Fibroblast of lung (primary cell): ENCODE measurements at regions not wholly inside any gene's neighbourhood (a gene's known extent, or its start where the extent isn't known, plus 50 kb on each side); places are given as distances from the start of the nearest gene placed in this dataset.
A peak's percentile ranks its signal among the peaks of the same experiment; 100 is the strongest.

Experiments used
- DNase-seq, 2 donors: peaks; one replicate each; pipeline versions ENCODE4 v3.0.0 to v3.0.0-alpha.2; 2010; ENCODE audit warnings: low read depth in 2 of 2
- H2AFZ ChIP-seq: 2 replicates; pipeline ENCODE4 v1.5.1; 2012; ENCODE audit warnings: low read length, control low read depth, inconsistent platforms
- H3K27ac ChIP-seq: 2 replicates; pipeline ENCODE4 v1.5.1; 2011; ENCODE audit warnings: low read length, control low read depth; ENCODE audit not compliant: insufficient read depth
- H3K27me3 ChIP-seq: 2 replicates; pipeline ENCODE4 v1.5.1; 2011; ENCODE audit warnings: mild to moderate bottlenecking, low read length; ENCODE audit not compliant: control insufficient read depth, insufficient read depth
- H3K36me3 ChIP-seq: 2 replicates; pipeline ENCODE4 v1.5.1; 2011; ENCODE audit warnings: low read length; ENCODE audit not compliant: control insufficient read depth, insufficient read depth
- H3K4me1 ChIP-seq: 2 replicates; pipeline ENCODE4 v1.5.1; 2011; ENCODE audit warnings: low read length; ENCODE audit not compliant: control insufficient read depth, insufficient read depth; ENCODE audit errors: extremely low read depth
- H3K4me2 ChIP-seq: 2 replicates; pipeline ENCODE4 v1.5.1; 2011; ENCODE audit warnings: low read length, control low read depth; ENCODE audit not compliant: insufficient read depth; ENCODE audit errors: extremely low read depth
- H3K4me3 ChIP-seq, 4 experiments: fragments of 200-600 bp in 1 of 4; sonication (generic) in 1 of 4; replicated peaks in 1 of 4; 2 replicates each; pipeline ENCODE4 v1.5.1; 2011 to 2016; ENCODE audit warnings: low read length in 4 of 4, low read depth in 3 of 4, mild to moderate bottlenecking in 3 of 4, control low read depth in 2 of 4, inconsistent platforms in 1 of 4, mixed read lengths in 1 of 4; ENCODE audit not compliant: insufficient read depth in 1 of 4; ENCODE audit errors: control extremely low read depth in 1 of 4
- H3K79me2 ChIP-seq: 2 replicates; pipeline ENCODE4 v1.5.1; 2012; ENCODE audit warnings: mild to moderate bottlenecking, low read length, inconsistent platforms; ENCODE audit not compliant: control insufficient read depth, insufficient read depth
- H3K9ac ChIP-seq: 2 replicates; pipeline ENCODE4 v1.5.1; 2011; ENCODE audit warnings: mild to moderate bottlenecking, low read length, control low read depth; ENCODE audit not compliant: insufficient read depth
- H3K9me3 ChIP-seq: 2 replicates; pipeline ENCODE4 v1.5.1; 2012; ENCODE audit warnings: low read depth, low read length; ENCODE audit not compliant: control insufficient read depth, insufficient read depth
- H4K20me1 ChIP-seq: 2 replicates; pipeline ENCODE4 v1.5.1; 2011; ENCODE audit warnings: low read length; ENCODE audit not compliant: control insufficient read depth, insufficient read depth; ENCODE audit errors: extremely low read depth
- EZH2 ChIP-seq: IDR thresholded peaks from 2 replicates; pipeline ENCODE4 v1.5.1; 2012; ENCODE audit warnings: low read length, control low read depth, mild to moderate bottlenecking; ENCODE audit errors: missing control alignments
- TF ChIP-seq, protein P1 (sequence below), 2 donors: IDR thresholded peaks in 1 of 2; conservative IDR thresholded peaks in 1 of 2; 1 replicate in 1 of 2; 2 replicates in 1 of 2; pipeline ENCODE4 v1.5.1; 2011 to 2012; ENCODE audit warnings: low read length in 2 of 2, control low read depth in 1 of 2, inconsistent platforms in 1 of 2, low read depth in 1 of 2, mild to moderate bottlenecking in 1 of 2

DNA sequence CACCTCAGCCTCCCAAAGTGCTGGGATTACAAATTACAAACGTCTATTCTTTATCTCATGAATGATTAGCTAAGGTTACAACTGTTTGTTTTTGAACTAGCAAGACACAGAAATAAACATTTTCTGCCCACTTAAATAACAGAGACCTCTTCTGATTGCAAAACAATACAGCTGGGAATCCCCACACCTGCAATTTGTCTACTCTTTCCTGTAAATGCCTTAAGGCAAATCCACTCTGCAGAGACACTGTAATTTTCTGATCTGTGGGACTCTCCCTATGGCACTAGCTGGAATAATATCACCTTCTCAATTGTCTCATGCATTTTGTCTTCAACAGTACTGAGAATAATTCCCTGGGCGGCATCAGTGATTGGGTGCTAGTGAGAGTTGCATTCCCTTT is 149.3 kb upstream of the FAM3C start:
- H3K9ac ChIP-seq = no peak overlapping the region
- no peak overlapping the region for H3K4me3 ChIP-seq
- no peaks in the 10 kb centered on the region for H3K9me3 ChIP-seq
- no peaks in the 10 kb centered on the region for H3K27me3 ChIP-seq
- TF ChIP-seq EZH2 = no peak
- TF ChIP-seq, protein P1, sequence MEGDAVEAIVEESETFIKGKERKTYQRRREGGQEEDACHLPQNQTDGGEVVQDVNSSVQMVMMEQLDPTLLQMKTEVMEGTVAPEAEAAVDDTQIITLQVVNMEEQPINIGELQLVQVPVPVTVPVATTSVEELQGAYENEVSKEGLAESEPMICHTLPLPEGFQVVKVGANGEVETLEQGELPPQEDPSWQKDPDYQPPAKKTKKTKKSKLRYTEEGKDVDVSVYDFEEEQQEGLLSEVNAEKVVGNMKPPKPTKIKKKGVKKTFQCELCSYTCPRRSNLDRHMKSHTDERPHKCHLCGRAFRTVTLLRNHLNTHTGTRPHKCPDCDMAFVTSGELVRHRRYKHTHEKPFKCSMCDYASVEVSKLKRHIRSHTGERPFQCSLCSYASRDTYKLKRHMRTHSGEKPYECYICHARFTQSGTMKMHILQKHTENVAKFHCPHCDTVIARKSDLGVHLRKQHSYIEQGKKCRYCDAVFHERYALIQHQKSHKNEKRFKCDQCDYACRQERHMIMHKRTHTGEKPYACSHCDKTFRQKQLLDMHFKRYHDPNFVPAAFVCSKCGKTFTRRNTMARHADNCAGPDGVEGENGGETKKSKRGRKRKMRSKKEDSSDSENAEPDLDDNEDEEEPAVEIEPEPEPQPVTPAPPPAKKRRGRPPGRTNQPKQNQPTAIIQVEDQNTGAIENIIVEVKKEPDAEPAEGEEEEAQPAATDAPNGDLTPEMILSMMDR (conservative IDR thresholded peaks at IDR 0.05 in 1 of 2, IDR thresholded peaks at IDR 0.05 in 1 of 2; ENCODE audit: low read depth in 1 of 2, low read length in 2 of 2) = no peak
- DNase-seq = no peak
- no peaks in the 10 kb centered on the region for H3K4me1 ChIP-seq
- no peaks in the 10 kb centered on the region for H4K20me1 ChIP-seq
- H3K36me3 ChIP-seq = no peaks in the 10 kb centered on the region
- no peak overlapping the region for H3K27ac ChIP-seq
- no peaks in the 10 kb centered on the region for H3K79me2 ChIP-seq
- no peak overlapping the region for H2AFZ ChIP-seq
- H3K4me2 ChIP-seq = no peak overlapping the region

DNA sequence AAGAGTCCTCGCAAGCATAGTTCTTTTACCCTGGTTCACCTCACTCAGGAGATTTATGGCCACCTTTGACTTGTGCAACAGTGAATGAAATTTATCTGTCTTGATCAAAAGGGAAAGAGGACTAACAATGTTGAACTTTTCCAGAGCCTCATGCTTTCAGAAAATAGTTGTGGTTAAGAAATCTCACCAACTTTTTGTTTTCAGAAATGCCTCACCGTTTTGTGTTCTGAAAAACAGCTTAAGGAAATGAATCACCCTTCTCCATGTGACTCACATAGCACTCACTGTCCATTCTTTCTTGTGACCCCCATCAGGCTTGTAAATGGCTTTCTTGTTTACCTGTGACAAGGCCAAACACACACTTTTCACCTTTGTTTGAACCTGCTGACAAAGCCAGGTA is 148.6 kb upstream of the FAM3C start:
- Histone ChIP-seq H3K27me3 (no peaks in the 10 kb centered on the region), H3K79me2 (no peaks in the 10 kb centered on the region), H3K4me2 (no peak overlapping the region), H4K20me1 (no peaks in the 10 kb centered on the region), H3K4me1 (no peaks in the 10 kb centered on the region), H3K27ac (no peak overlapping the region), H3K36me3 (no peaks in the 10 kb centered on the region), H3K9ac (no peak overlapping the region), H3K9me3 (no peaks in the 10 kb centered on the region), H3K4me3 (no peak overlapping the region), H2AFZ (no peak overlapping the region)
- DNase-seq = peak; percentile 73 to 98
- TF ChIP-seq, protein P1 (conservative IDR thresholded peaks at IDR 0.05 in 1 of 2, IDR thresholded peaks at IDR 0.05 in 1 of 2; ENCODE audit: low read depth in 1 of 2, low read length in 2 of 2) = no peak
- no peak for TF ChIP-seq EZH2

DNA sequence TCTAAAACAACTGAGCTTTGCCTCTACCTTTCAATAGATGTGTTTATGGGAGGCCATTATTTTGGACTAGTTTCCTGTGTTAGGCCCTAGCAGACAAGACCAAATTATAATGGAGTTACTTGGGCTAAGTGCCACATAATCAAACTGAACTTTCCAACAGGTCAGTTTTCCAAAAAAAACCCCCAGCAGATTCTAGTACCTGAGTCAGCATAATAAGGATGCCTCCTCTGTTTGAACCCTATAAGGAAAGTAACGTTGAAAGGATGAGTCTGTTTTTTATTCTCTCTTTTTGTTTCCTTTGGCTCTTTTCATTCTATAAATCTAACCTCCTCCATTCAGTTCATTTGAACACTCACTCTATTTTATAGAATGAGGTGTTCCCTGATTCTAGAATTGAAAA is 148.1 kb upstream of the FAM3C start:
- H3K36me3 ChIP-seq = no peaks in the 10 kb centered on the region
- H3K27ac ChIP-seq = no peak overlapping the region
- no peaks in the 10 kb centered on the region for H3K79me2 ChIP-seq
- no peak overlapping the region for H3K4me3 ChIP-seq
- no peak for TF ChIP-seq EZH2
- TF ChIP-seq, protein P1 (conservative IDR thresholded peaks at IDR 0.05 in 1 of 2, IDR thresholded peaks at IDR 0.05 in 1 of 2; ENCODE audit: low read depth in 1 of 2, low read length in 2 of 2) = no peak
- H3K9me3 ChIP-seq = no peaks in the 10 kb centered on the region
- H4K20me1 ChIP-seq = no peaks in the 10 kb centered on the region
- no peak overlapping the region for H2AFZ ChIP-seq
- H3K4me1 ChIP-seq = no peaks in the 10 kb centered on the region
- no peak overlapping the region for H3K9ac ChIP-seq
- peak in 1 of 2 donors; percentile 30 for DNase-seq
- H3K4me2 ChIP-seq = no peak overlapping the region
- H3K27me3 ChIP-seq = no peaks in the 10 kb centered on the region
